HCT116 (cell line): ENCODE measurements at regions not wholly inside any gene's neighbourhood (a gene's known extent, or its start where the extent isn't known, plus 50 kb on each side); places are given as distances from the start of the nearest gene placed in this dataset.

Experiments
- ATAC-seq: fragments of 200-7000 bp; cut with Tn5 transposase; 2 replicates; pipeline ENCODE4 v1.9.1; 2020; ENCODE audit warnings: mild to moderate bottlenecking, moderate library complexity
- BruUV-seq: library from RNA; stranded (reverse); fragments of 400-500 nt; replicated peaks from 2 replicates; lab custom pipeline; 2021; lab: Mats Ljungman, UMichigan
- CTCF ChIA-PET: fragments of 300-600 bp; sonication (Branson Sonifier 250); formaldehyde crosslinking; loops from one replicate; lab custom pipeline; 2021; ENCODE audit warnings: antibody characterized with exemption; lab: Charles Lee
- POLR2A ChIA-PET: fragments of 300-600, 350-600 bp; sonication (Branson Sonifier 250); formaldehyde crosslinking; loops from one replicate; lab custom pipeline; 2021; ENCODE audit warnings: antibody characterized with exemption; lab: Charles Lee
- RAD21 ChIA-PET, 2 experiments: fragments of 300-600 bp; sonication (Branson Sonifier 250); formaldehyde crosslinking; loops; one replicate each; lab custom pipeline; 2023; ENCODE audit warnings: low total read pairs in 2 of 2; ENCODE audit not compliant: uncharacterized antibody in 2 of 2, unreplicated experiment in 2 of 2, low non-redundant PET in 1 of 2; lab: Charles Lee
- DNase-seq: peaks from one replicate; pipeline ENCODE4 v3.0.0-alpha.2; 2010; ENCODE audit warnings: low read depth, low spot score
- H2AFZ ChIP-seq: fragments of 200-600 bp; shearing (Covaris generic), sonication (generic); 2 replicates; pipeline ENCODE4 v1.6.1; 2017; ENCODE audit warnings: low read depth, mixed run types, mixed read lengths, antibody characterized with exemption, low read length; ENCODE audit not compliant: poor library complexity, severe bottlenecking
- H3K27ac ChIP-seq: 2 replicates; pipeline ENCODE4 v1.5.1; 2012; ENCODE audit warnings: low read depth, low read length
- H3K27me3 ChIP-seq: fragments of 200-600 bp; sonication (generic); 2 replicates; pipeline ENCODE4 v1.6.1; 2016; ENCODE audit warnings: mixed run types, low read length, mixed read lengths; ENCODE audit not compliant: insufficient read depth
- H3K36me3 ChIP-seq, 2 experiments: fragments of 200-500 bp in 1 of 2; fragments of 200-600 bp in 1 of 2; sonication (Bioruptor generic) in 1 of 2; sonication (generic) in 1 of 2; 2 replicates each; pipeline versions ENCODE4 v1.5.1 to v1.6.1; 2014 to 2016; ENCODE audit warnings: low read length in 2 of 2, inconsistent platforms in 1 of 2, mixed read lengths in 1 of 2, mixed run types in 1 of 2; ENCODE audit not compliant: insufficient read depth in 2 of 2, control insufficient read depth in 1 of 2
- H3K4me1 ChIP-seq, 2 experiments: fragments of 200-600 bp in 1 of 2; sonication (generic) in 1 of 2; 2 replicates each; pipeline versions ENCODE4 v1.5.1 to v1.6.1; 2012 to 2017; ENCODE audit warnings: low read length in 2 of 2, inconsistent platforms in 1 of 2, mild to moderate bottlenecking in 1 of 2, mixed read lengths in 1 of 2, mixed run types in 1 of 2, moderate library complexity in 1 of 2; ENCODE audit not compliant: insufficient read depth in 2 of 2, control insufficient read depth in 1 of 2
- H3K4me2 ChIP-seq: fragments of 200-600 bp; sonication (generic); 2 replicates; pipeline ENCODE4 v1.6.1; 2017; ENCODE audit warnings: mixed run types, low read length, mixed read lengths
- H3K4me3 ChIP-seq, 2 experiments: fragments of 200-600 bp in 1 of 2; sonication (generic) in 1 of 2; replicated peaks in 1 of 2; 2 replicates each; pipeline ENCODE4 v1.5.1; 2011 to 2016; ENCODE audit warnings: low read length in 2 of 2, control low read depth in 1 of 2, low read depth in 1 of 2, mild to moderate bottlenecking in 1 of 2, mixed read lengths in 1 of 2, mixed run types in 1 of 2
- H3K79me2 ChIP-seq: fragments of 200-600 bp; sonication (generic); 2 replicates; pipeline ENCODE4 v1.6.1; 2017; ENCODE audit warnings: mild to moderate bottlenecking, mixed run types, low read length, moderate library complexity, mixed read lengths; ENCODE audit not compliant: insufficient read depth
- H3K9ac ChIP-seq: fragments of 200-600 bp; sonication (generic); 2 replicates; pipeline ENCODE4 v1.6.1; 2016; ENCODE audit warnings: low read length, mixed read lengths
- H3K9me2 ChIP-seq: fragments of 200-600 bp; sonication (generic), shearing (Covaris generic); 2 replicates; pipeline ENCODE4 v1.6.1; 2017; ENCODE audit warnings: mixed run types, mild to moderate bottlenecking, moderate library complexity; ENCODE audit not compliant: insufficient read depth
- H3K9me3 ChIP-seq, 2 experiments: fragments of 200-500 bp in 1 of 2; fragments of 200-600 bp in 1 of 2; sonication (Bioruptor generic) in 1 of 2; sonication (generic) in 1 of 2; 2 replicates each; pipeline ENCODE4 v1.6.1; 2014 to 2017; ENCODE audit warnings: low read length in 2 of 2, mixed read lengths in 2 of 2, inconsistent platforms in 1 of 2, low read depth in 1 of 2, mild to moderate bottlenecking in 1 of 2, mixed run types in 1 of 2, moderate library complexity in 1 of 2; ENCODE audit not compliant: control insufficient read depth in 1 of 2, insufficient read depth in 1 of 2
- H4K20me1 ChIP-seq: fragments of 200-600 bp; sonication (generic), shearing (Covaris generic); 2 replicates; pipeline ENCODE4 v1.6.1; 2017; ENCODE audit warnings: mixed run types, mild to moderate bottlenecking, moderate library complexity; ENCODE audit not compliant: insufficient read depth
- EGR1 ChIP-seq: IDR thresholded peaks from 2 replicates; pipeline ENCODE4 v1.6.1; 2012; ENCODE audit warnings: low read depth
- FOSL1 ChIP-seq: IDR thresholded peaks from 2 replicates; pipeline ENCODE4 v1.6.1; 2012; ENCODE audit warnings: low read depth
- RAD21 ChIP-seq: IDR thresholded peaks from 2 replicates; pipeline ENCODE4 v1.6.1; 2012; ENCODE audit warnings: low read depth, mild to moderate bottlenecking
- REST ChIP-seq: IDR thresholded peaks from 2 replicates; pipeline ENCODE4 v1.6.1; 2012; ENCODE audit warnings: low read depth
- TCF7L2 ChIP-seq: IDR thresholded peaks from 2 replicates; pipeline ENCODE4 v1.7.0; 2011; ENCODE audit warnings: borderline replicate concordance, inconsistent platforms; ENCODE audit not compliant: insufficient read depth, insufficient read length; ENCODE audit errors: extremely low read depth
- YY1 ChIP-seq: IDR thresholded peaks from 2 replicates; pipeline ENCODE4 v1.6.1; 2011; ENCODE audit warnings: low read length, low read depth, moderate library complexity, mild to moderate bottlenecking; ENCODE audit not compliant: insufficient replicate concordance; ENCODE audit errors: extremely low read depth
- ZNF274 ChIP-seq: fragments of 200-500 bp; sonication (Bioruptor generic); IDR thresholded peaks from 2 replicates; pipeline ENCODE4 v1.6.1; 2014; ENCODE audit warnings: mild to moderate bottlenecking, low read depth, low read length, inconsistent platforms
- intact Hi-C: fragments of 100-400 bp; cut with micrococcal nuclease; formaldehyde crosslinking; loops from 2 replicates; pipeline ENCODE4 v1.10.0; 2022
- TF ChIP-seq, protein P1 (sequence below): IDR thresholded peaks from 2 replicates; pipeline ENCODE4 v1.6.1; 2012
- TF ChIP-seq, protein P2 (sequence below), 3 experiments: fragments of 200-600 bp in 1 of 3; sonication (generic) in 1 of 3; IDR thresholded peaks in 2 of 3; conservative IDR thresholded peaks in 1 of 3; 2 replicates each; pipeline ENCODE4 v1.5.1; 2012 to 2017; ENCODE audit warnings: low read depth in 2 of 3, low read length in 2 of 3, antibody characterized with exemption in 1 of 3, borderline replicate concordance in 1 of 3, control low read depth in 1 of 3, mild to moderate bottlenecking in 1 of 3, mixed read lengths in 1 of 3, mixed run types in 1 of 3, moderate library complexity in 1 of 3; ENCODE audit not compliant: insufficient read depth in 1 of 3

DNA sequence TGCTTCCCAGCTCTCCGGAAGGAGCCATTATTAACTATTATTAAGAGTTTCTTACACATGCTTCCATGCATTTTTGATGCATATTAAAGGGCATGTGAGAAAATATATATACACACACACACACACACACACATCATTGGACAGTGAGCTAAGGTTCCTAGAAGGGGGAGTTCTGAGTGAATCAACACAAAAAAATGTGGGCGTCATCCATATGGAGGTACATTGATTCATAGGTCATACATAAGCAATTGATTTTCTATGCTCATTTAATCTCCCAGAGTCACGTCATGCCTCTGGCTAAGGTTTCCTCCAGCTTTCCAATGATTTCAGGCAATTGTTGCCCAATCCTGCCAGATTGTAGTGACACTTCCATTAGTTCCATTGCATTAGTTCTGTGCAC lies 269.4 kb downstream of the DNAJB9 start:
- no peaks in the 10 kb centered on the region for H3K79me2 ChIP-seq
- TF ChIP-seq REST (no peak), YY1 (no peak), RAD21 (no peak), EGR1 (no peak), TCF7L2 (no peak), FOSL1 (no peak), ZNF274 (no peak)
- TF ChIP-seq, protein P1, sequence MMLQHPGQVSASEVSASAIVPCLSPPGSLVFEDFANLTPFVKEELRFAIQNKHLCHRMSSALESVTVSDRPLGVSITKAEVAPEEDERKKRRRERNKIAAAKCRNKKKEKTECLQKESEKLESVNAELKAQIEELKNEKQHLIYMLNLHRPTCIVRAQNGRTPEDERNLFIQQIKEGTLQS: no peak
- TF ChIP-seq, protein P2, sequence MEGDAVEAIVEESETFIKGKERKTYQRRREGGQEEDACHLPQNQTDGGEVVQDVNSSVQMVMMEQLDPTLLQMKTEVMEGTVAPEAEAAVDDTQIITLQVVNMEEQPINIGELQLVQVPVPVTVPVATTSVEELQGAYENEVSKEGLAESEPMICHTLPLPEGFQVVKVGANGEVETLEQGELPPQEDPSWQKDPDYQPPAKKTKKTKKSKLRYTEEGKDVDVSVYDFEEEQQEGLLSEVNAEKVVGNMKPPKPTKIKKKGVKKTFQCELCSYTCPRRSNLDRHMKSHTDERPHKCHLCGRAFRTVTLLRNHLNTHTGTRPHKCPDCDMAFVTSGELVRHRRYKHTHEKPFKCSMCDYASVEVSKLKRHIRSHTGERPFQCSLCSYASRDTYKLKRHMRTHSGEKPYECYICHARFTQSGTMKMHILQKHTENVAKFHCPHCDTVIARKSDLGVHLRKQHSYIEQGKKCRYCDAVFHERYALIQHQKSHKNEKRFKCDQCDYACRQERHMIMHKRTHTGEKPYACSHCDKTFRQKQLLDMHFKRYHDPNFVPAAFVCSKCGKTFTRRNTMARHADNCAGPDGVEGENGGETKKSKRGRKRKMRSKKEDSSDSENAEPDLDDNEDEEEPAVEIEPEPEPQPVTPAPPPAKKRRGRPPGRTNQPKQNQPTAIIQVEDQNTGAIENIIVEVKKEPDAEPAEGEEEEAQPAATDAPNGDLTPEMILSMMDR (IDR thresholded peaks at IDR 0.05 in 2 of 3, conservative IDR thresholded peaks at IDR 0.05 in 1 of 3; ENCODE audit: borderline replicate concordance in 1 of 3, insufficient read depth in 1 of 3, low read depth in 2 of 3, low read length in 2 of 3): no peak
- TF ChIP-seq, all 23 proteins: peak for 0
- H3K27ac ChIP-seq: no peak overlapping the region
- no peaks in the 10 kb centered on the region for H4K20me1 ChIP-seq
- no peak overlapping the region for H3K9ac ChIP-seq
- H3K9me3 ChIP-seq: no peaks in the 10 kb centered on the region
- H3K4me2 ChIP-seq: no peak overlapping the region
- no peak overlapping the region for H3K4me3 ChIP-seq
- no TSS peak for BruUV-seq
- no peaks in the 10 kb centered on the region for H3K4me1 ChIP-seq
- DNase-seq (no peak), ATAC-seq (no peak)
- H3K27me3 ChIP-seq: no peaks in the 10 kb centered on the region
- CTCF ChIA-PET: no interaction called here
- POLR2A ChIA-PET: no interaction called here
- H3K9me2 ChIP-seq: no peaks in the 10 kb centered on the region
- RAD21 ChIA-PET: no interaction called here
- H3K36me3 ChIP-seq: no peaks in the 10 kb centered on the region
- H2AFZ ChIP-seq: no peak overlapping the region
- intact Hi-C loops: no loop called here
